SK-N-SH (cell line): ENCODE measurements at regions not wholly inside any gene's neighbourhood (a gene's known extent, or its start where the extent isn't known, plus 50 kb on each side); places are given as distances from the start of the nearest gene placed in this dataset.

ENCODE experiments used
- CTCF ChIA-PET: fragments of 300-600, 350-600 bp; formaldehyde crosslinking; extraction: SDS; loops from one replicate; lab custom pipeline; 2021; lab: Yijun Ruan, JAX
- POLR2A ChIA-PET: fragments of 350-600 bp; sonication (Branson Sonifier 250); formaldehyde crosslinking; extraction: SDS; loops from one replicate; lab custom pipeline; 2020; ENCODE audit warnings: antibody characterized with exemption, inconsistent platforms; lab: Yijun Ruan, JAX
- DNase-seq: peaks from one replicate; pipeline ENCODE4 v3.0.0; 2012
- H2AFZ ChIP-seq: fragments of 200-600 bp; sonication (generic); 2 replicates; pipeline ENCODE4 v1.8.1; 2016; ENCODE audit warnings: antibody characterized with exemption, mild to moderate bottlenecking, low read depth
- H3F3A ChIP-seq: fragments of 200-600 bp; sonication (generic); replicated peaks from 2 replicates; pipeline ENCODE3; 2016; ENCODE audit warnings: antibody characterized with exemption, mild to moderate bottlenecking; ENCODE audit not compliant: insufficient read depth
- H3K27ac ChIP-seq, 2 experiments: fragments of 200-500 bp in 1 of 2; fragments of 200-600 bp in 1 of 2; sonication (Bioruptor generic) in 1 of 2; sonication (generic), shearing (Covaris generic) in 1 of 2; 2 replicates each; pipeline versions ENCODE4 v1.5.1 to v1.6.1; 2014 to 2016; ENCODE audit warnings: low read depth in 2 of 2, inconsistent platforms in 1 of 2, low read length in 1 of 2, mild to moderate bottlenecking in 1 of 2, mixed read lengths in 1 of 2
- H3K27me3 ChIP-seq: fragments of 200-600 bp; sonication (generic), shearing (Covaris generic); 2 replicates; pipeline ENCODE4 v1.6.1; 2016; ENCODE audit warnings: mixed run types; ENCODE audit not compliant: insufficient read depth
- H3K36me3 ChIP-seq, 2 experiments: fragments of 200-500 bp in 1 of 2; fragments of 200-600 bp in 1 of 2; sonication (Bioruptor generic) in 1 of 2; sonication (generic) in 1 of 2; replicated peaks in 1 of 2; 2 replicates each; pipeline versions ENCODE3 to v1.5.1; 2014 to 2016; ENCODE audit warnings: low read length in 1 of 2, mild to moderate bottlenecking in 1 of 2; ENCODE audit not compliant: insufficient read depth in 2 of 2, control insufficient read depth in 1 of 2
- H3K4me1 ChIP-seq, 2 experiments: fragments of 200-500 bp in 1 of 2; fragments of 200-600 bp in 1 of 2; sonication (Bioruptor generic) in 1 of 2; sonication (generic), shearing (Covaris generic) in 1 of 2; 2 replicates each; pipeline versions ENCODE4 v1.5.1 to v1.6.1; 2014 to 2016; ENCODE audit warnings: low read depth in 1 of 2, low read length in 1 of 2, mixed run types in 1 of 2; ENCODE audit not compliant: insufficient read depth in 2 of 2, control insufficient read depth in 1 of 2
- H3K4me2 ChIP-seq: fragments of 200-600 bp; sonication (generic), shearing (Covaris generic); 2 replicates; pipeline ENCODE4 v1.6.1; 2017; ENCODE audit warnings: mixed run types
- H3K4me3 ChIP-seq, 2 experiments: fragments of 200-500 bp in 1 of 2; fragments of 200-600 bp in 1 of 2; sonication (Bioruptor generic) in 1 of 2; sonication (generic), shearing (Covaris generic) in 1 of 2; 2 replicates each; pipeline versions ENCODE4 v1.5.1 to v1.8.1; 2014 to 2016; ENCODE audit warnings: low read depth in 2 of 2, inconsistent platforms in 1 of 2, low read length in 1 of 2, mild to moderate bottlenecking in 1 of 2, mixed read lengths in 1 of 2, moderate library complexity in 1 of 2
- H3K79me2 ChIP-seq: fragments of 200-600 bp; sonication (generic); 2 replicates; pipeline ENCODE4 v1.8.1; 2017; ENCODE audit warnings: mild to moderate bottlenecking; ENCODE audit not compliant: insufficient read depth
- H3K9ac ChIP-seq: fragments of 200-600 bp; sonication (generic); 2 replicates; pipeline ENCODE4 v1.6.1; 2017; ENCODE audit warnings: mixed run types
- H3K9me2 ChIP-seq: fragments of 200-600 bp; sonication (generic); 2 replicates; pipeline ENCODE4 v1.6.1; 2017; ENCODE audit warnings: mixed run types
- H3K9me3 ChIP-seq: fragments of 200-600 bp; sonication (generic); 2 replicates; pipeline ENCODE4 v1.6.1; 2017; ENCODE audit warnings: mixed run types, mild to moderate bottlenecking, moderate library complexity
- H4K20me1 ChIP-seq: fragments of 200-600 bp; sonication (generic); 2 replicates; pipeline ENCODE4 v1.6.1; 2017; ENCODE audit warnings: mild to moderate bottlenecking, mixed run types; ENCODE audit not compliant: insufficient read depth
- CHD2 ChIP-seq: fragments of 150-350 bp; IDR thresholded peaks from 2 replicates; pipeline ENCODE4 v1.6.1; 2018; ENCODE audit warnings: low read length; ENCODE audit not compliant: partially characterized antibody
- CTCF ChIP-seq: fragments of 200-600 bp; sonication (generic); IDR thresholded peaks from 2 replicates; pipeline ENCODE4 v1.6.1; 2017; ENCODE audit warnings: antibody characterized with exemption, mild to moderate bottlenecking, moderate library complexity
- ELF1 ChIP-seq: IDR thresholded peaks from 2 replicates; pipeline ENCODE4 v1.4.0; 2012
- FOXM1 ChIP-seq: IDR thresholded peaks from 2 replicates; pipeline ENCODE4 v1.4.0; 2012; ENCODE audit warnings: low read depth, mild to moderate bottlenecking
- IRF3 ChIP-seq: fragments of 150-350 bp; IDR thresholded peaks from 2 replicates; pipeline ENCODE4 v1.6.1; 2016; ENCODE audit warnings: mild to moderate bottlenecking, low read depth, low read length
- JUND ChIP-seq: IDR thresholded peaks from 2 replicates; pipeline ENCODE4 v1.4.0; 2012
- MAX ChIP-seq: IDR thresholded peaks from 2 replicates; pipeline ENCODE4 v1.4.0; 2012; ENCODE audit warnings: low read depth
- MEF2A ChIP-seq: IDR thresholded peaks from 2 replicates; pipeline ENCODE4 v1.4.0; 2012; ENCODE audit warnings: low read depth, borderline replicate concordance
- NFIC ChIP-seq: IDR thresholded peaks from 2 replicates; pipeline ENCODE4 v1.4.0; 2012; ENCODE audit warnings: borderline replicate concordance
- PBX3 ChIP-seq: IDR thresholded peaks from 2 replicates; pipeline ENCODE4; 2012
- POLR2AphosphoS5 ChIP-seq: IDR thresholded peaks from 2 replicates; pipeline ENCODE4 v1.6.1; 2012; ENCODE audit warnings: low read depth, low read length
- RAD21 ChIP-seq: IDR thresholded peaks from 2 replicates; pipeline ENCODE4 v1.6.1; 2012; ENCODE audit warnings: mild to moderate bottlenecking, low read length
- REST ChIP-seq: IDR thresholded peaks from 2 replicates; pipeline ENCODE4 v1.6.1; 2012; ENCODE audit warnings: mild to moderate bottlenecking, low read depth, low read length, moderate library complexity
- RFX5 ChIP-seq: IDR thresholded peaks from 2 replicates; pipeline ENCODE4 v1.6.1; 2012; ENCODE audit warnings: mild to moderate bottlenecking, improper control_type of control experiment, low read length
- RXRA ChIP-seq: IDR thresholded peaks from 2 replicates; pipeline ENCODE4 v1.4.0; 2012; ENCODE audit warnings: low read depth, mild to moderate bottlenecking, borderline replicate concordance
- TEAD4 ChIP-seq: IDR thresholded peaks from 2 replicates; pipeline ENCODE4 v1.4.0; 2012; ENCODE audit warnings: mild to moderate bottlenecking, borderline replicate concordance; ENCODE audit not compliant: insufficient read depth
- USF1 ChIP-seq: IDR thresholded peaks from 2 replicates; pipeline ENCODE4 v1.4.0; 2012; ENCODE audit warnings: low read depth, borderline replicate concordance
- USF2 ChIP-seq: fragments of 150-350 bp; IDR thresholded peaks from 2 replicates; pipeline ENCODE4 v1.6.1; 2017; ENCODE audit warnings: antibody characterized with exemption, low read length, low read depth, borderline replicate concordance
- ZBTB33 ChIP-seq: IDR thresholded peaks from 2 replicates; pipeline ENCODE4 v1.4.0; 2012; ENCODE audit warnings: low read depth, borderline replicate concordance
- WGBS: methylation state at CpG from one replicate; pipeline ENCODE4 v1.1.6; 2017; ENCODE audit warnings: low lambda C conversion rate; 5-methylcytosine and 5-hydroxymethylcytosine counted together

- TF ChIP-seq USF2 (no peak), IRF3 (no peak), ELF1 (no peak), NFIC (no peak), MAX (no peak), RFX5 (no peak), TEAD4 (no peak), RXRA (no peak), REST (no peak), POLR2AphosphoS5 (no peak), FOXM1 (no peak), USF1 (no peak), RAD21 (no peak), JUND (no peak), CHD2 (no peak), MEF2A (no peak), ZBTB33 (no peak), CTCF (no peak), PBX3 (no peak)
- H3K9me2 ChIP-seq = no peaks in the 10 kb centered on the region
- no peak overlapping the region for H3K4me3 ChIP-seq
- no peaks in the 10 kb centered on the region; a peak in 1 of 4 replicates for H3K4me1 ChIP-seq
- ChIA-PET CTCF (interaction anchor here (0.6 kb wide), 1 partner anchor 1501 kb away, joined by 3 read pairs; no protein-coding TSS in a partner anchor), POLR2A (no interaction called here)
- no peak overlapping the region for H3K4me2 ChIP-seq
- H3F3A ChIP-seq = no peaks in the 10 kb centered on the region
- H3K36me3 ChIP-seq = no peaks in the 10 kb centered on the region
- H2AFZ ChIP-seq = no peak overlapping the region
- WGBS = 10% methylated on average over 4 of the region's 5 CpGs
- no peaks in the 10 kb centered on the region for H3K9me3 ChIP-seq
- H3K9ac ChIP-seq = no peak overlapping the region
- H3K27ac ChIP-seq = no peak overlapping the region
- H4K20me1 ChIP-seq = no peaks in the 10 kb centered on the region
- H3K79me2 ChIP-seq = no peaks in the 10 kb centered on the region
- DNase-seq = no peak
- H3K27me3 ChIP-seq = no peaks in the 10 kb centered on the region
Observed at GRCh38 chr4:164207460-164207859, 546.5 kb upstream of the SMIM31 start.
